Upper lobe of left lung (tissue), 4 donors: ENCODE measurements at regions not wholly inside any gene's neighbourhood (a gene's known extent, or its start where the extent isn't known, plus 50 kb on each side); places are given as distances from the start of the nearest gene placed in this dataset.

Experiments
- EP300 ChIP-seq, 4 donors: sonication (generic); formaldehyde crosslinking; IDR thresholded peaks; one replicate each; pipeline ENCODE4 v1.5.1; 2017; ENCODE audit warnings: antibody characterized with exemption in 4 of 4, control low read depth in 2 of 4
- TF ChIP-seq, protein P1 (sequence below), 6 experiments: fragments of 450-650 bp in 4 of 6; fragments of 200-600 bp in 2 of 6; sonication (generic) in 2 of 6; IDR thresholded peaks; one replicate each; pipeline ENCODE4 v1.5.1; 2016 to 2019; ENCODE audit warnings: antibody characterized with exemption in 6 of 6

DNA sequence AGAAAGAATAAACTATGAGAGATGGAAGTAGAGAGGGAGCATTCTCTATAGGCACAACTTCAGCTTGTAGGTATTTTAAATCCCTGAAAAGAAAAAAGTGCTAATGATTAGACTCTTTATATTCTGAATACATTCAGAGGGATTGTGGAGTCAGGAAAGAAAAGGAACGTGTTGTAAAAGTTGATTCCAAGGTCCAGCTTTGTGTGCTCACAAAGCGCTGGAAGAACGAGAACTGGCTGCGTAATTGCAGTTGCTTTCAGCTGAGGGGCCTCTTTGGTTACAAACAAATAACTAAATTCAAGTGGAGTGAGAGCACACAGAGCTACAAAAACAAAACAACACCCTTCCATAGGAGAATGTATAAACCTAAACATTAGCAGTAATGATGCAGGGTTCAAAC, 1040.4 kb upstream of the WWC1 start:
- no peak for TF ChIP-seq EP300 (IDR thresholded peaks at IDR 0.05)
- TF ChIP-seq, protein P1, sequence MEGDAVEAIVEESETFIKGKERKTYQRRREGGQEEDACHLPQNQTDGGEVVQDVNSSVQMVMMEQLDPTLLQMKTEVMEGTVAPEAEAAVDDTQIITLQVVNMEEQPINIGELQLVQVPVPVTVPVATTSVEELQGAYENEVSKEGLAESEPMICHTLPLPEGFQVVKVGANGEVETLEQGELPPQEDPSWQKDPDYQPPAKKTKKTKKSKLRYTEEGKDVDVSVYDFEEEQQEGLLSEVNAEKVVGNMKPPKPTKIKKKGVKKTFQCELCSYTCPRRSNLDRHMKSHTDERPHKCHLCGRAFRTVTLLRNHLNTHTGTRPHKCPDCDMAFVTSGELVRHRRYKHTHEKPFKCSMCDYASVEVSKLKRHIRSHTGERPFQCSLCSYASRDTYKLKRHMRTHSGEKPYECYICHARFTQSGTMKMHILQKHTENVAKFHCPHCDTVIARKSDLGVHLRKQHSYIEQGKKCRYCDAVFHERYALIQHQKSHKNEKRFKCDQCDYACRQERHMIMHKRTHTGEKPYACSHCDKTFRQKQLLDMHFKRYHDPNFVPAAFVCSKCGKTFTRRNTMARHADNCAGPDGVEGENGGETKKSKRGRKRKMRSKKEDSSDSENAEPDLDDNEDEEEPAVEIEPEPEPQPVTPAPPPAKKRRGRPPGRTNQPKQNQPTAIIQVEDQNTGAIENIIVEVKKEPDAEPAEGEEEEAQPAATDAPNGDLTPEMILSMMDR (IDR thresholded peaks at IDR 0.05): no peak
